ENCODE measurements at regions not wholly inside any gene's neighbourhood (a gene's known extent, or its start where the extent isn't known, plus 50 kb on each side); places are given as distances from the start of the nearest gene placed in this dataset.

DNA sequence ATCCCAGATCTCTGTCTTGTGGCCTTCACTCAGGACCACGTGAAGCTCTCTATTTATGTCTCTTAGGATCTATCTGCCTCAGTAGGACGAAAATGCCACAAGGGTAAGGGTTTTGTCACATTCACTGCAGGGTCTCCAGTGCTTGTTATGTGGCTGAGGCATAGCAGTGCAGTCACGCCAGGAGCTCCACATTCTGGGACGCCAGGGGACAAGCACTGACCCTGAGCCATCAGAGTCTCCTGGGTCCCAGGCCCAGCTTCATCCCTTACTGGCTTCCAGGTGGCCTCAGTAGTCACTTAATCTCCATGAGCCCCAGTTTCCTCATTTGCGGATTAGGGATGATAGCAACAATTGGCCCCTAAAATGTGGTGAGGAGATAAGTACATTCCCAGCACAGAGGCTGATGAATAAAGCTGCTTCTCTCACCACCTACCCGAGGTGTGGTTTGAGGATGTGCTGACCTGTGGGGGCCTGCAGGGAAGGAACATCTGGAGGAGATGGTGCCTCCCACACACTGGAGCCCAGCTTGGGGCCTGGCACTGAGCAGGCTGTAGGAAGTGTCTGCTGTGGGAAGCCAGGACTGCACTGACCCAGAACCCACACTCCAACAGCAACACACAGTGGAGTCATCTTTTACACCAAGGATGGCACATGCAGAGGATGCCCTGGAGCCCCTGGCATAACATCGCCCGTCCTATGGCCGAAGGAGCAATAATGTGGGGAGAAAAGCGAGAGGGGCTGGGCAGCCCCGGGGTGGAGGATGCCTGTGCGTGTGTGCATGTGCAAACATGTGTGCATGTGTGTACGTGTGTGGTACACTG lies 93.2 kb upstream of the IQSEC1 start:
- TF ChIP-seq, protein P1, sequence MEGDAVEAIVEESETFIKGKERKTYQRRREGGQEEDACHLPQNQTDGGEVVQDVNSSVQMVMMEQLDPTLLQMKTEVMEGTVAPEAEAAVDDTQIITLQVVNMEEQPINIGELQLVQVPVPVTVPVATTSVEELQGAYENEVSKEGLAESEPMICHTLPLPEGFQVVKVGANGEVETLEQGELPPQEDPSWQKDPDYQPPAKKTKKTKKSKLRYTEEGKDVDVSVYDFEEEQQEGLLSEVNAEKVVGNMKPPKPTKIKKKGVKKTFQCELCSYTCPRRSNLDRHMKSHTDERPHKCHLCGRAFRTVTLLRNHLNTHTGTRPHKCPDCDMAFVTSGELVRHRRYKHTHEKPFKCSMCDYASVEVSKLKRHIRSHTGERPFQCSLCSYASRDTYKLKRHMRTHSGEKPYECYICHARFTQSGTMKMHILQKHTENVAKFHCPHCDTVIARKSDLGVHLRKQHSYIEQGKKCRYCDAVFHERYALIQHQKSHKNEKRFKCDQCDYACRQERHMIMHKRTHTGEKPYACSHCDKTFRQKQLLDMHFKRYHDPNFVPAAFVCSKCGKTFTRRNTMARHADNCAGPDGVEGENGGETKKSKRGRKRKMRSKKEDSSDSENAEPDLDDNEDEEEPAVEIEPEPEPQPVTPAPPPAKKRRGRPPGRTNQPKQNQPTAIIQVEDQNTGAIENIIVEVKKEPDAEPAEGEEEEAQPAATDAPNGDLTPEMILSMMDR (IDR thresholded peaks at IDR 0.05; ENCODE audit: low read length), result no peak
- TF ChIP-seq EZH2phosphoT487 (IDR thresholded peaks at IDR 0.05; ENCODE audit: low read length), result no peak
